ENCODE measurements at regions not wholly inside any gene's neighbourhood (a gene's known extent, or its start where the extent isn't known, plus 50 kb on each side); places are given as distances from the start of the nearest gene placed in this dataset.
"Not testable (repeated sequence)": the region's sequence is repeated elsewhere in the genome, so short reads cannot be mapped to it uniquely, and the experiment has no call there.

DNA sequence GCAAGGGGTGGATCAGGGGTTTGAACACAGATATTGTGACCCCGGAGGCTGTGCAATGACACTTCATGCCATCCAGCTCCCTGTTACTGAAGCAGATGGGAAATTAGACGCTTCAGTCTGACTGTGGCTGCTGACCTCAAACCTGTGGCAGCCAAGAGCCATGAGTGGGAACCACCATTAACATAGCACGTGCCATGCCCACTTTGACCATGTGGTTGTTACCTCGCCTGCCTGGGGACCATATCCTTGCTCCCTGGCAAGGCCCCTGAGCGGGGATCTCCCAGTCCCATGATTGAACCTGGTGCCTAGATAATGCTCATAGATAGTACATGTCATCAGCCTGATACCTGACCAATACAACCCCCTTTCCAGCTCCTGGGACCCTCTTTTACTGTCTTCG, 68.9 kb downstream of the CYP26B1 start:
- no peak for DNase-seq

DNA sequence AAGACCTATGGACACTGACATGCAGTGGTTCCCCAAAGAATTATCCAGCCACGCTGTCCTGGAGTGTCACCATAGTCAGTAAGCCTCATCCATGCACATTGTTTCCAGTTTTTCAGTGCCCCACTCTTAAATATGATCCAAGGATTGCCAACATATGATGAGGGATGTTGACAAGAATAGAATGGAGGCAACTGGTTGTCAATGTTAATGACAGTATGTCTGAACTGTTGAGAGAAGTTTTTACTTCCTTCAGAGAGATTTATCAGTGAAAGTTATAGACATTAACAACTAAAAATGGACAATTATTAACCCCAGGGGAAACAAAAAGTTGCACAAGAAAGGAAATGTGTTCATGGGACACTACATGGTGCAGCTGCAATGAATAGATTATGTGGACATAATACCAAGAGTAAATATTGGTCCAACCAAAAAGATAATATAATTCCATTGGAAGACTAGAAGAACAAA, 69.9 kb downstream of the CYP26B1 start:
- DNase-seq: no peak

GRCh38 chr2:72073373-72073772, 74.3 kb downstream of the CYP26B1 start:
- not testable (repeated sequence) for DNase-seq

- DNase-seq: not testable (repeated sequence)
Measured at GRCh38 chr2:72064197-72064596, 83.5 kb downstream of the CYP26B1 start.

GRCh38 chr2:72062336-72062735, 85.3 kb downstream of the CYP26B1 start:
- DNase-seq: no peak

DNA sequence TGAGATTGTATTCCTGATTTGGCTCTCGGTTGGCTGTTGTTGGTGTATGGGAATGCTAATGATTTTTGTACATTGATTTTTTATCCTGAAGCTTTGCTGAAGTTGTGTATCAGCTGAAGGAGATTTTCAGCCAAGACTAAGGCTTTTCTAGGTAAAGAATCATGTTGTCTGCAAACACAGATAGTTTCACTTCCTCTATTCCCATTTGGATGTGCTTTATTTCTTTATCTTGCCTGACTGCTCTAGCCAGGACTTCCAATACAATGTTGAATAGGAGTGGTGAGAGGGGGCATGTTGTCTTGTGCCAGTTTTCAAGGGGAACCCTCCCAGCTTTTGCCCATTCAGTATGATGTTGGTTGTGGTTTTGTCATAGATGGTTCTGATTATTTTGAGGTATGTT, 90.4 kb downstream of the CYP26B1 start:
- DNase-seq: no peak

DNA sequence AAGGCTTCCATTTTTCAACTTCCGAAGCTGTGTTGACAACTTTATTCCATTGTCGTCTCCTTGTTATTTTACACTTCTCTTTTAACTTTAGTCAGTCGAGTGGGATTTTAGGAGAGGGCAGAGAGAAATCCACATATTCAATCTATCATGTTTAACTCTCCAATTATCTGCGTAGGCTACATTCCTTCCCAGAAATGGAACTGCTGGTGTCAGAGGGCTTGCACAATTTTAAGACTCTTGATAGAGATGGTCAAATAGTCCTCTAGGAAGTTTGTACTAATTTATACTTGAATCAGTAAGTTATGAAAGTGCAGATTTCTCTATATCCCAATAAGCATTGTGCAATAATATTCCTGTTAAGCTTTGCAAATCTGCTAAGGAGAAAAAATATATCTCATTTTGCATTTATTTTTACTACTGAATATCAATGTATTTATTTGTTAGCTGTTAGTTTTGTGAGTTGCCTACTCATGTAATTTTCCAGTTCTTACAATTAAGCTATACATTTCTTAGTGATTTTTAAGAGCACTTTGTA, 95.6 kb downstream of the CYP26B1 start:
- no peak for DNase-seq

- no peak for DNase-seq
Measured at GRCh38 chr2:72051204-72051603, 96.5 kb downstream of the CYP26B1 start.

DNA sequence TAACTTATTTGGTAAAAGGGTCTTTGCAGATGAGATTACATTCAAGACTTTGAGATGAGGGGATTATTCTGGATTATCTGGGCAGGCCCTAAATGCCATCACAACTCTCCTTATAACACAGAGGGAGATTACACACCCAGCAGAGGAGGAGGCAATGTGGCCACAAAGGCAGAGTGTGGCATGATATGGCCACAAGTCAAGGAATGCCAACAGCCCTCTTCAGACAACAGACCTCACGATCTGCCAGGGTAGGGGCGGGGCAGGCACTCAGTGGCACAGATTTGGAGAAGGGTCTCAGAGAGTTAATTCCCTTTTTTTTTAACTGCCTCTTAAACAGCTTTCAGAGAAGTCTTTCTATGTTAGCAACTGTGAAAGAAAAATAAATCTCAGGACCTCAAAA, 96.9 kb downstream of the CYP26B1 start:
- no peak for DNase-seq

DNA sequence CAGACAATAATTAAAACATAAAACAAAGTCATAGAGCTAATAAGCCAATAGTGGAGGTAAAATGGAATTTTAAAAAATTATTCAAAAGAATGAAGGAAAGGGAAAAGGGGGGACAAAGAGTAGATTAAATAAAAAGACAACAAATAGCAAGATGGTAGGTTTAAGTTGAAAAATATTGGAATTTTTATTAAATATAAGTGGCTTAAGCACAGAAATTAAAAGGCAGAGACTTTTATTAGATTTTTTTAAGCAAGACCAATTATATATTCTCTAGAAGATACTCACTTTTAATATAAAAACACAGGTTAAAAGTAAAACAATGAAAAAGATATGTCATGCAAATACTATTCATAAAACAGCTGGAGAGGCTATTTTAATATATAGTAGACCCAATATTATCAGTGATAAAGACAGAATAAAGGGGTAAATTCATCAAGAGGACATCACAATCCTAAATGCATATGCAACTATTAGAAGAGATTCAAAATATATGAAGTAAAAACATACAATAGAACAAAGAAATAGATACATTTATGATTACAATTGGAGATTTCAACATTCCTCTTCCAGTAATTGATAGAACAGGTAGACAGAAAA, 98.7 kb downstream of the CYP26B1 start:
- no peak for DNase-seq

DNA sequence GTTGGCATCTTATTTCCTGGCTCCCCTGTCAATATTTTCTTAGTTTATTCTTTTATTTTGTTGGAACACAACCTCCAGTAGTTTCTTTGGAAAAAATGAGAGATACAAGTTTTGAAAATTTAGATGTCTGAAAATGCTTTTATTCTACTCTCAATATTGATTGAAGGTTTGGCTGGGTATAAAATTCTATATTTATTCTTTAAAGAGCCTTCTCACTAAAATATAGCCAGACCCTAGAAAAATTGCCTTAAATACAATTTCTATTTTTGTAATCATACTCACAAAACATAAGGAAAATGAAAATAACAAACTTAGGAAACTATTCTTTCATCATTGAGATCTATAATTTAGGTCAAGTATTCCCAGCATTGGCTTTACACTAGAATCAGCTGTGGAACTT, 103.7 kb downstream of the CYP26B1 start:
- no peak for DNase-seq

GRCh38 chr2:72041638-72042111, 106.0 kb downstream of the CYP26B1 start:
- no peak for DNase-seq

DNA sequence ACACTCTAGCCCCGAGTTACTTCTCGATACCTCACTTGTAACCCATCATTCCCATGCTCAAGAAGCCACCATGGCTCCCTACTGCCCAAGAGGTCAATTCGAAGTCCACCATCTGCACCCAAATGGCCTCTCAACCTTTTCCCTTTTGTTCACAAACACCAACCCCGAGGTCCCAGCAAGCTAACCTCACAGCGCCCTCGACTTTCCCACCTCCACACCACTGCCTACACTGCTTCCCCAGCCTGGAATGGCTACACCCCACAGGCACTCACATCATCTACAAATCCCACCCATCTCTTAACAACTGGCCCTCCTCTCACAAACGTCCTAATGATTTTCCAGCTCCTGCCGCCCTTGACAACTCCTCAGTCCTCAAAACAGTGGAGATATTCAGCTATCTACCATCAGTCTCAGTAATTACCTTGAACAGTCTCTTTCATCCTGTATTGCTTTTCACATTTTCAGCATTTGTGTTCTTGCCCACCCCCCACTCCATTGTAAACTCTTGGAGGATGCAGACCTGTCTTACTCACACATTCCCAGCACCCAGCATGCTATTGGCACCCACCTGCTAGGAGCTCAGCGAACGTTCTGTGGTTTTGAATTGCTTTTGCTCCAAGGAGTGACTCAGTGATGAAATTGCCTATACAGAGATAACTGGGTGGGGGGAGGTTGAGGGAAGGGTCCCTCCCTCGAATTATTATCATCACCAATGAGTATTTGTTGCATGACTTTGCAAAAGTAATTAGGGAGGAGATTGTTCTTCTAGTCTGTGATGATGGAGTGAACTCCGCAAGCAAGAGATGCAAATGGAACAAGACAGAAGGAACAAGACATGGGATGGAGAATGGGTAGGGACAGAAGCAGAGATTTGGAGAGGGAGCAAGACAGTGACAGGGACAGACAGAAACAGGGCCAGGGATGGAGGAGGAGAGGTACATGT, 106.8 kb downstream of the CYP26B1 start:
- no peak for DNase-seq

DNA sequence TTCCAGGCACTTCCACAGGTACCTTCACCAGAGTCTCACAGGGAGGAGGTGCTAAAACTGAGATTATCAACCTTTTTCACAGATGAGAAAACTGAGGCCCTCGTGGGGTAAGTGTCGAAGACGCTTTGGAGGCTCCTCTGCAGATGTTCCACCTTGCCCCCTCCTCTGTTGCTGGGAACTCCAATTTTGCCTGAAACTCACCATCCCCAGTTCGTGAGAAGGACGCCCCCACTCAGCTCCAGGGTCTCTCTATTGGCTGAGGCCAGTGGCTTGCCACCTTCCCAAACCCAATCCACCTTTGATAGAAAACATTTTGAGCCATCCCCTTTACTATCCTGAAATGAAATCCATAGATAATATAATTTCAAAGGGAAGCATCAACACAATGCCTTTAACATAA, 109.1 kb downstream of the CYP26B1 start:
- DNase-seq: no peak

GRCh38 chr2:72037261-72037666, 110.4 kb downstream of the CYP26B1 start:
- no peak for DNase-seq

DNA sequence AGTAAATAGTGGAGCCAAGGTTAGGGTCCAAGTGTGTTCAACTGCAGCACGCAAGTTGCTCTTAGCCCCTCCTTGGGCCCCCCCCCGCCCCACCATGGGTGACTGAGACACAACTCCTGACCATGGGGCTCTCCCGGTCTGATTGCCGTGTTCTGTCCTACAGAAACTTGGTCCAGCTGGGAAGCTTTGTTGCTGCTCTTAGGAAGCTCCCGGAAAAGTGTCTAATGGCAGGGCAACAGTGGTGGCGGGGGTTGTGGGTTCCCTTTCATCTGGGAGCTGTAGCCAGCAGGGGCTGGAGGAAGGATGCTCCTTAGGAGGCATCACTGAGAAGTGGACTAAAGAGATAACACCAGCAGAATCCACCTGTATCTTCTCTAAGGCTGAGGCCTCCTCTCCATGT, 111.1 kb downstream of the CYP26B1 start:
- no peak for DNase-seq

DNA sequence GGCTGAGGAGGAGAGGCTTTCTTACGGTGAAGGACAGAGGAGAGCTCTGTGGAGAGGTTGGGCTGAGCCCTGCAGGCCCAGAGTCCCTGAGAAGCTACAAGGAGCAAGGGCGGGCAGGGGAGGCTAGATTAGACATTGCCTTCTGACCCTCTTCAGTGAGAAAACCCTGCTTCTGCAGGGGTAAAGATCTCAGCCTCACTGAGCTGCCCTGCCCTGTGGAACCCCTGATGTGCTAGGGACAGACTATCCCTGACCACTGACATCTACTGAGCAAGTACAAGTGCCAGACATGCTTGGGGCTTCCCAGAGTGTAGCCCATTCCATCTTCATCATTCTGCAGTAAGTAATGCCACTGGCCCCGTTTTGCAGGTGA, 111.5 kb downstream of the CYP26B1 start:
- no peak for DNase-seq

GRCh38 chr2:72035518-72036172, 112.0 kb downstream of the CYP26B1 start:
- DNase-seq: no peak

- DNase-seq: no peak
Measured at GRCh38 chr2:72034353-72035095, 113.1 kb downstream of the CYP26B1 start.

GRCh38 chr2:72033636-72034035, 114.0 kb downstream of the CYP26B1 start:
- no peak for DNase-seq

GRCh38 chr2:72032481-72033041, 115.1 kb downstream of the CYP26B1 start:
- no peak for DNase-seq
